HepG2 (cell line): ENCODE measurements at regions not wholly inside any gene's neighbourhood (a gene's known extent, or its start where the extent isn't known, plus 50 kb on each side); places are given as distances from the start of the nearest gene placed in this dataset.

Experiments
- ATAC-seq: fragments of 200-7000 bp; cut with Tn5 transposase; 3 replicates; pipeline ENCODE4 v1.9.1; 2020; ENCODE audit warnings: mild to moderate bottlenecking, moderate library complexity
- BruUV-seq: library from RNA; stranded (reverse); fragments of 400-500 nt; replicated peaks from 2 replicates; lab custom pipeline; 2021; lab: Mats Ljungman, UMichigan
- CTCF ChIA-PET: fragments of 300-600 bp; formaldehyde crosslinking; extraction: SDS; loops from one replicate; lab custom pipeline; 2021; ENCODE audit warnings: low total read pairs, inconsistent platforms, low intra/inter-chr PET ratio; lab: Yijun Ruan, JAX
- POLR2A ChIA-PET: fragments of 350-600 bp; sonication (Branson Sonifier 250); formaldehyde crosslinking; loops from one replicate; lab custom pipeline; 2020; ENCODE audit warnings: antibody characterized with exemption, inconsistent platforms; lab: Yijun Ruan, JAX
- DNase-seq: peaks from one replicate; pipeline ENCODE4 v3.0.0-alpha.2; 2015; ENCODE audit warnings: low spot score
- FAIRE-seq: peaks from 3 replicates; lab custom pipeline; 2011; peaks lifted over from hg19 to GRCh38; lab: Jason Lieb, UNC
- H2AFZ ChIP-seq: one replicate; pipeline ENCODE4 v1.6.1; 2011; ENCODE audit warnings: low read length, inconsistent platforms
- H3K27ac ChIP-seq: fragments of 300-600 bp; 3 replicates; pipeline ENCODE4 v1.8.0; 2011; ENCODE audit warnings: mixed run types, mild to moderate bottlenecking, mixed read lengths, low read length, inconsistent platforms; ENCODE audit not compliant: insufficient read depth; ENCODE audit errors: extremely low read length
- H3K27me3 ChIP-seq, 2 experiments: fragments of 200-600 bp in 1 of 2; 2 replicates in 1 of 2; 3 replicates in 1 of 2; pipeline versions ENCODE4 v1.6.0 to v1.8.0; 2011; ENCODE audit warnings: low read length in 2 of 2, mild to moderate bottlenecking in 2 of 2, moderate library complexity in 2 of 2, inconsistent platforms in 1 of 2; ENCODE audit not compliant: insufficient read depth in 2 of 2, control insufficient read depth in 1 of 2
- H3K36me3 ChIP-seq, 2 experiments: fragments of 200-600 bp in 1 of 2; replicated peaks in 1 of 2; 2 replicates in 1 of 2; 3 replicates in 1 of 2; pipeline versions ENCODE4 v1.5.1 to v1.8.0; 2011; ENCODE audit warnings: low read length in 2 of 2, inconsistent platforms in 1 of 2; ENCODE audit not compliant: insufficient read depth in 2 of 2, control insufficient read depth in 1 of 2
- H3K4me1 ChIP-seq: 2 replicates; pipeline ENCODE4 v1.5.1; 2012; ENCODE audit warnings: low read length, inconsistent platforms; ENCODE audit not compliant: insufficient read depth
- H3K4me2 ChIP-seq: 2 replicates; pipeline ENCODE4 v1.6.0; 2011; ENCODE audit warnings: low read depth, low read length, inconsistent platforms
- H3K4me3 ChIP-seq, 3 experiments: fragments of 200-600 bp in 1 of 3; sonication (generic), shearing (Covaris generic) in 1 of 3; replicated peaks in 1 of 3; 2 replicates each; pipeline ENCODE4 v1.5.1; 2011 to 2016; ENCODE audit warnings: low read length in 3 of 3, inconsistent platforms in 2 of 3, low read depth in 2 of 3, mild to moderate bottlenecking in 2 of 3, control low read depth in 1 of 3, mixed read lengths in 1 of 3; ENCODE audit not compliant: insufficient read depth in 1 of 3
- H3K79me2 ChIP-seq: one replicate; pipeline ENCODE4 v1.6.1; 2011; ENCODE audit warnings: low read length, inconsistent platforms; ENCODE audit not compliant: insufficient read depth
- H3K9ac ChIP-seq: 2 replicates; pipeline ENCODE4 v1.6.0; 2011; ENCODE audit warnings: mild to moderate bottlenecking, low read depth, low read length, inconsistent platforms; ENCODE audit not compliant: insufficient read depth
- H3K9me3 ChIP-seq: 2 replicates; pipeline ENCODE4 v1.5.1; 2012; ENCODE audit warnings: mild to moderate bottlenecking, low read length
- H4K20me1 ChIP-seq: 2 replicates; pipeline ENCODE4 v1.6.0; 2011; ENCODE audit warnings: inconsistent platforms, mild to moderate bottlenecking, low read length, moderate library complexity; ENCODE audit not compliant: insufficient read depth
- AKAP8 ChIP-seq: sonication (generic); formaldehyde crosslinking; IDR thresholded peaks from 2 replicates; pipeline ENCODE4 v1.5.1; 2020; ENCODE audit warnings: mild to moderate bottlenecking, missing genetic modification reagents
- MAF1 ChIP-seq: sonication (generic); formaldehyde crosslinking; IDR thresholded peaks from 2 replicates; pipeline ENCODE4 v1.5.0; 2020; ENCODE audit warnings: missing genetic modification reagents, borderline replicate concordance
- ZNF12 ChIP-seq: sonication (generic); formaldehyde crosslinking; IDR thresholded peaks from 2 replicates; pipeline ENCODE4 v1.5.0; 2020; ENCODE audit warnings: missing genetic modification reagents
- ZNF317 ChIP-seq: sonication (generic); formaldehyde crosslinking; IDR thresholded peaks from 2 replicates; pipeline ENCODE4 v1.5.0; 2020; ENCODE audit warnings: mild to moderate bottlenecking, missing genetic modification reagents
- ZNF782 ChIP-seq: sonication (generic); formaldehyde crosslinking; IDR thresholded peaks from 2 replicates; pipeline ENCODE4 v1.4.0; 2020; ENCODE audit warnings: missing genetic modification reagents, mild to moderate bottlenecking, borderline replicate concordance
- in situ Hi-C: cut with HindIII; loops from 2 replicates; pipeline ENCODE4 v1.10.0; 2017; ENCODE audit warnings: low pct_unique_long_range_greater_than_20kb; ENCODE audit not compliant: extremely low pct_ligation_motif_present
- intact Hi-C: fragments of 100-400 bp; cut with micrococcal nuclease; formaldehyde crosslinking; loops from one replicate; pipeline ENCODE4 v1.10.0; 2022; ENCODE audit not compliant: unreplicated experiment
- TF ChIP-seq, protein P1 (sequence below), 2 experiments: sonication (generic) in 1 of 2; formaldehyde crosslinking in 1 of 2; IDR thresholded peaks; 2 replicates each; pipeline versions ENCODE4 v1.6.1 to v1.9.0; 2014 to 2022; ENCODE audit warnings: antibody characterized with exemption in 1 of 2, borderline replicate concordance in 1 of 2, inconsistent platforms in 1 of 2, low read depth in 1 of 2, missing genetic modification reagents in 1 of 2

DNA sequence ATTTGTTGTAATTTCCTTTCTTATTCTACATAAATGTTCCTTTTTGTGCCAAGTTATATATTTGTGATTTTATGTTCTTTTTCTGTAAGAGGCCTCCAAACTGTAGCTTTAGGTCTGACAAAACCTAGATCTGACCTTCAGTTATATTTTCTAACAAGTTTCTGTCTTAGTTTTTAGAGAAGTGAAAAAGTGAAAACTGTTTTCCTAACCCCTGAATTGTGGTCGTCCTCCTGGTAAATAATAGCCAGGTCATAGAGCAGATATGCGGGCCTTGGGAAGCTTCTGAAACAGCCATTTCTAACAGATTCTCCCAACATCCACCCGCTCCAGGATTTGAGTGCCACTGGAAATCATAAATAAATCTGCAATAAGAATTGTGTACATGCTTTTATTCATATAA lies 398.4 kb upstream of the CWC22 start (continued):
- TF ChIP-seq, protein P1, sequence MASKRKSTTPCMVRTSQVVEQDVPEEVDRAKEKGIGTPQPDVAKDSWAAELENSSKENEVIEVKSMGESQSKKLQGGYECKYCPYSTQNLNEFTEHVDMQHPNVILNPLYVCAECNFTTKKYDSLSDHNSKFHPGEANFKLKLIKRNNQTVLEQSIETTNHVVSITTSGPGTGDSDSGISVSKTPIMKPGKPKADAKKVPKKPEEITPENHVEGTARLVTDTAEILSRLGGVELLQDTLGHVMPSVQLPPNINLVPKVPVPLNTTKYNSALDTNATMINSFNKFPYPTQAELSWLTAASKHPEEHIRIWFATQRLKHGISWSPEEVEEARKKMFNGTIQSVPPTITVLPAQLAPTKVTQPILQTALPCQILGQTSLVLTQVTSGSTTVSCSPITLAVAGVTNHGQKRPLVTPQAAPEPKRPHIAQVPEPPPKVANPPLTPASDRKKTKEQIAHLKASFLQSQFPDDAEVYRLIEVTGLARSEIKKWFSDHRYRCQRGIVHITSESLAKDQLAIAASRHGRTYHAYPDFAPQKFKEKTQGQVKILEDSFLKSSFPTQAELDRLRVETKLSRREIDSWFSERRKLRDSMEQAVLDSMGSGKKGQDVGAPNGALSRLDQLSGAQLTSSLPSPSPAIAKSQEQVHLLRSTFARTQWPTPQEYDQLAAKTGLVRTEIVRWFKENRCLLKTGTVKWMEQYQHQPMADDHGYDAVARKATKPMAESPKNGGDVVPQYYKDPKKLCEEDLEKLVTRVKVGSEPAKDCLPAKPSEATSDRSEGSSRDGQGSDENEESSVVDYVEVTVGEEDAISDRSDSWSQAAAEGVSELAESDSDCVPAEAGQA (IDR thresholded peaks at IDR 0.05; ENCODE audit: low read depth) = no peak
- TF ChIP-seq, protein P1 (CRISPR knock-in tag; IDR thresholded peaks at IDR 0.05; ENCODE audit: borderline replicate concordance) = no peak
- no peak for TF ChIP-seq MAF1 (CRISPR knock-in tag)
- TF ChIP-seq, all 625 proteins: peak for 0

DNA sequence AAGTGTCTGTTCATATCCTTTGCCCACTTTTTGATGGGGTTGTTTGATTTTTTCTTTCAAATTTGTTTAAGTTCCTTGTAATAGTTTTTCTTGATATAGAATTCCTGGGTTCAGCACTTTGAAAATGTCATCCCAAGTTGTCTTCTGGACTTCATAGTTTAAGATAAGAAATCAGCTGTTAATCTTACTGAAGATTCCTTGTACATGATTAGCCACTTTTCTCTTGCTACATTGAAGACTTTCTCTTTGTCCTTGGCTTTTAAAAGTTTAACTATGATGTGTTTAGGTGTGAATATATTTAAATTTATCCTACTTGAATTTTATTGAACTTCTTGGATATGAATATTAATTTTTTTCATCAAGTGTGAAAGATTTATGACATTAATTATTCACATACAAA lies 387.2 kb upstream of the CWC22 start:
- Histone ChIP-seq H3K79me2 (no peaks in the 10 kb centered on the region), H3K4me1 (no peaks in the 10 kb centered on the region), H3K9me3 (peaks cover 68% of the 10 kb centered on the region), H3K27me3 (no peaks in the 10 kb centered on the region), H3K36me3 (no peaks in the 10 kb centered on the region), H3K9ac (no peak overlapping the region), H3K4me3 (no peak overlapping the region), H3K4me2 (no peak overlapping the region), H4K20me1 (no peaks in the 10 kb centered on the region), H2AFZ (no peak overlapping the region), H3K27ac (no peak overlapping the region)
- FAIRE-seq (no peak), DNase-seq (no peak), ATAC-seq (no peak)
- CTCF ChIA-PET = no interaction called here
- POLR2A ChIA-PET = no interaction called here
- TF ChIP-seq ZNF782 (CRISPR knock-in tag) = no peak
- no peak for TF ChIP-seq ZNF12 (CRISPR knock-in tag)
- TF ChIP-seq AKAP8 (CRISPR knock-in tag) = no peak
- TF ChIP-seq ZNF317 (CRISPR knock-in tag) = peak; percentile 93
- BruUV-seq = no TSS peak
- intact Hi-C loops = no loop called here
- in situ Hi-C loops = no loop called here
